T-helper 9 cell (primary cell): ENCODE measurements at regions not wholly inside any gene's neighbourhood (a gene's known extent, or its start where the extent isn't known, plus 50 kb on each side); places are given as distances from the start of the nearest gene placed in this dataset.

ENCODE experiments used
- DNase-seq: peaks from one replicate; pipeline ENCODE4 v3.0.0-alpha.2; 2020

DNA sequence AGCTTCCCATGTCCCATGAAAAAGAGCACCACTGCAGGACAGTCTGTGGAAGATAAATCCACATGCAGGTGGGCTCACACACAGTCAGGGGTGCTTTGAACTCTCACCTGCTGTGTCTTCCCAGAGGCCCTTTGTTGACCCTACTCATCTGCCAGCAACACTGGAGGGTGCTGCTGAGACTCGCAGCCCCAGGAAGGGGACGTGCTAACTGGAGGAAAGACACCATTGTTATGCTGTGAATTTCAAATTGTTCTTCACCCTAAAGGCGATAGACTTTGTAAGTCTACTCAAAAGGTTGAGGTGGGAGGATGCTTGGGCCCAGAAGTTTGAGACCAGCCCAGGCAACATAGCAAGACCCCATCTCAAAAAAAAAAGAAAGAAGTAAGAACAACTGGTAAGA is 107.3 kb upstream of the SERP2 start:
- no peak for DNase-seq

DNA sequence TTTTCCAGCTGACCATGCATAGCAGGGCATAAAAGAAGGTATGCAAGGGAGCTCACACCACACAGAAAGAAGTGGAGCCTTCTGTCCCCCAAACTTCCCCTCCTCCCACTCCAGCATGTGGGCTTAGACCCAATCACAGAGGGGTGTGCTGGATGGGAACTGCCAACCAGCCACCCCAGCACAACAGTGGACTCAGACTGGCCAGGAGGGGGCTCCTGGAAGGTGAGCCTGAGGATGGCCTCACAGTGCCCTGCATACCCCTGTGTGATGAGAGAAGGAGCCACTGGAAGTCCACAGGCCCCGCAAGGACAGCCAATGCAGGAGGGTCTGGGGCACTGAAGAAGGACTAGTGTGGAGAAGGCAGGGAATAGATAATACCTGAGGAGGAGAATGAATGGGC is 106.9 kb upstream of the SERP2 start:
- DNase-seq: no peak

DNA sequence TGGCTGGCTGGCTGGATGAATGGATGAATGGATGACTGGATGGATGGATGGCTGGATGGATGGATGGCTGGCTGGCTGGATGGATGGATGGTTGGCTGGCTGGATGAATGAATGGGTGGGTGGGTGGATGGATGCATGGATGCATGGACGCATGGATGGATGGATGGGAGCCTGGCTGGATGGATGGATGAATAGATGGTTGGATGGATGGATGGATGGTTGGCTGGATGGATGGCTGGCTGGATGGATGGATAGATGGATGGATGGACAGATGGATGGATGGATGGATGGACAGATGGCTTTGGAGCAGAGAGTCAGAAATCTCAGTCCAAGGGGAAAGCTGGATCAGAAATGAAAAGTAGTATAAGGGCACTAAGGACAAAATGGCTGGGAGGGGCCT is 106.4 kb upstream of the SERP2 start:
- no peak for DNase-seq

DNA sequence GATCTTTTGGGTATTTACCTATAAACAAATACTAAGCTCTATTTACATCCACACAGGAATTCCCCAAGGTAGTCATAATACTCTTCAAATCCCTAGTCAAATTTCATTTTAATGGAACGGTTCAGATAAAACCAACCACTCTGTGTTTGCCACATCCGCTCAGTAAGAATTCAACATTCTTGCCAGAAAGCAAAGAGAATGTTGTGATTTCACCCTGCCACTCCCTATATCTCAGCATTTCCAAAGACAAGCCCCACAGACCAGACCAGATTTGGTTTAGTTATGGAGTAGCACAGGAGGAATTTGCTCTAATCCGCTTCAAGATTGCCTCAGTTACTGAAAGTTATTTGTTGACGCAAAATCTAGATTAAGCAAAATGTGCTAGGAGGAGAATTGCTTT is 105.6 kb upstream of the SERP2 start:
- DNase-seq: no peak

DNA sequence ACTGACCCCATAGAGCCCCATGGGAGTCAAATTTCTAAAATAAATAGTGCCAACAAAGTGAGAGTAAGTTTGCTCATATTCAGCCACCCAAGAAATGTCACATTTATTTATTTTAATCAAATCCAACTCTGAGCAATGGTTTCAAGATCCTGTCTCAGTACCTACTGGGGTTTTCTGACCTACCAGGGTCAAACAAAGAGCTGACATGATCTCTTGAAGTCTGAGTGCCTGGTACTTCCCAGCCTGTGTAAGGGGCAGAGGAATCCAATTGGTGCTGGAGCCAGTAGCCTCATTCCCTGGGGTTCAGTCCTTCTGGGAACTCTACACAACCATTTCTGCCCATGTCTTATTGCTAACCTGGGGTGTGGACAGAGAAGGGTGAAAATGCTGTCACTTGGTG is 104.6 kb upstream of the SERP2 start:
- DNase-seq: no peak

DNA sequence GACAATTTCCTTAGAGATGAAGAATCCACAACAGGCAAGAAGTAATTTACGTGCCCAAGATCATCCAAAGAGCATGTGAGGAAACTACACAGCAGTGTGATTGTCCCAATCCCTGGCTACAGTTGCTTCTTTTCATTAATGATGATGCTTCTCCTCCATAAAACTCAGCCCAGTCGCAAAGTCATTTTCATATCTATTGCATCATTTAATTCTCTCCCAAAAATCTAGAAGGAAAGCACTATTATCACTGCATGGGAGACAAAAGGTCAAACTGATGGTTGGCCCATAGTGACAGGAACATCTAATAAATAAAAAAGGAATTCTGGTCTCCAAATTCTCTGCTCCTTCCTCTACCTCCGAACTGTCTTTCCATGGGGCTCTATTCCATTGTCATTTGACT is 103.5 kb upstream of the SERP2 start:
- DNase-seq: no peak

DNA sequence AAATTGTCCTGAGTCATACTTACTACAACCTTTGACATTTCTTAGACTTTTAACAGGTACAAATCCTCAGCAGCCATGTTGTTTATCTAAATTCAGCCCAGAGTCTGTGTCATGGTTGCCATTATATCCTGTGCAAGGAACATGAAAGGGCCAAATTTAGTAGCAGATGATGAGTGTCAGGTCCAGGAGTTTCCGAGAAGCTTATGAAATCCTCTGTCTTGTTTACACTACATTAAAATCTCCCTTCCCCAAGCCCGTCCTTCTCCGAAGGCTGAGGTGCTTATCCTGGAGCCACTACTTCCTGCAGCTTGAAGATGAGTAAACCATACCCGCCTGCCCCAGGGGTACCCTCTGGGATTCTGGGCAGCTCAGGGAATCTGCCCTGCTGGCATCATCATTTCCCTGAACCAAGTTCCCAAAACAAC is 102.6 kb upstream of the SERP2 start:
- DNase-seq: no peak

DNA sequence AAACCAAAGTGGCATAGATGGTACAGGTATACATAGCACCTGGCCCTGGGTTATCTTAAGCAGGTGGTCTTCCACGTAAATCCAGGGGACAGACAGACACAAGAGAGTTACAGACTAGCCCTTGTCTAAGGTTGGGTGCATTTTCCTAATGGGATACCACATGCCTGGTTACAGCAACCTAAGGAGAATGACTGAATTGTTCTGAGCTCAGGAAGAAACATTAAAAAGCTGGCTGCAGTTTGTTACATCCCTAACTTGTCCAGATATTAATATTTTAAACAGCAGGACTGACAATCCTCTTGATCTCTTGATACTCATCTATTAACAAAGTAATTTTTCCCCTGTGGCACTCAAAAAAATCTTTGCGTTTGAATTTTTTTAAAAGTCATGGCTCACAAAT is 102.2 kb upstream of the SERP2 start:
- DNase-seq: no peak

DNA sequence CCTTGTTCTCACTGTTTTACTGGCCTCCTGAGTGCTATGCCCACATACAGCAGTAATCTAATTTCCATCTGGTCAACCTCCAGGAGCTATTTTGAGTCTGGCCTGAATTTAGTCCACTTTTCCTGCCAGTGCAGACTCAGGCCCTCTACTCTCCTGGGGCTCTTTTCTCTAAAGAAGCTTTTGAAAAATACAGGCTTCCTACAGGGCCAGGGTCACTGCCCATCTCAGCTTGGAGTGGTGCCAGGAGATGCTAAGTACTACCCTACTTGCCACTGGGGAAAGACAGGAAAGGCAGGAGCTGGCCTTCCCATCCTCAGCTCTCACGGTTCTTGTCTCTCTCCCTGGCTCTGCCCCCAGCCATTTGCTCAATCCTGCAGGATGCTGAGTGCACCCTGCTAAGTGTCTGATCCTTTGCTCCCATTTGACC is 101.7 kb upstream of the SERP2 start:
- DNase-seq: no peak

DNA sequence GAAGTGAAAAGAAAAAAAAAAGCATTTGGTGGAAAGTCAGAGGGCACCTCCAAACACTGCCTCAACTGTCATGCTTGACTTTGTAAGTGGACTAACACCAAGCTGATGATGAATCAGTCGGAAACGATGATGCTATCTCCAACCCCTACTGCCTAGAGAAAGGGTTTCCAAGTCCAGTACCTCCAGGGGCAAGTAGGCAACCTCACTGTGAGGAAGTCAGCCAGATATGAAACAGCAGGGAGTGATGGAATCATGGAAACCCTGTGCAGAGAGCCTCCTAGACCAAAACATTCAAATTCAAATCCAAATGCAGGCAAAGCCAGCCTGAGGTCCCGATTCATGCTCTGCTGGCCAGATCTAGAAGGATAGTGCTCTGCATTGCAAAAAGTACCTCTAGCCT is 100.9 kb upstream of the SERP2 start:
- no peak for DNase-seq

DNA sequence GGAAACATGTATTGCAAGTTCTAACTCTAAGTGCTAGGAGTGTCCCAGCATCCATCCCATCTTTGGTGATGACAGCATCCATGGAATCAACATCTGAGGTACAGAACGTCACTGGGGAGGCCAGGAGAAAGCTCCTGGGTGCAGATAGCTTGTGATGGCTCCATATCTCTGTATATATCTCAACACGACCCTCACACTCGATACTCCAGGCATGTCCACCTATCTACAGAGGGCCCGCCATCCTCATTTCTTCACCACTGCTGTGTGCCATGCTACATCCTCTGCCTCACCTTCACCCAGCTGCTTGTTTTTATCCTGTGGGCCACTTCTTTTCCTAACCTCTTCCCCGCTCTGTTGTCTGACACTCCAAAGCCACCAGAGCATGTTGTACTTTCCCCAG is 100.4 kb upstream of the SERP2 start:
- DNase-seq: no peak

DNA sequence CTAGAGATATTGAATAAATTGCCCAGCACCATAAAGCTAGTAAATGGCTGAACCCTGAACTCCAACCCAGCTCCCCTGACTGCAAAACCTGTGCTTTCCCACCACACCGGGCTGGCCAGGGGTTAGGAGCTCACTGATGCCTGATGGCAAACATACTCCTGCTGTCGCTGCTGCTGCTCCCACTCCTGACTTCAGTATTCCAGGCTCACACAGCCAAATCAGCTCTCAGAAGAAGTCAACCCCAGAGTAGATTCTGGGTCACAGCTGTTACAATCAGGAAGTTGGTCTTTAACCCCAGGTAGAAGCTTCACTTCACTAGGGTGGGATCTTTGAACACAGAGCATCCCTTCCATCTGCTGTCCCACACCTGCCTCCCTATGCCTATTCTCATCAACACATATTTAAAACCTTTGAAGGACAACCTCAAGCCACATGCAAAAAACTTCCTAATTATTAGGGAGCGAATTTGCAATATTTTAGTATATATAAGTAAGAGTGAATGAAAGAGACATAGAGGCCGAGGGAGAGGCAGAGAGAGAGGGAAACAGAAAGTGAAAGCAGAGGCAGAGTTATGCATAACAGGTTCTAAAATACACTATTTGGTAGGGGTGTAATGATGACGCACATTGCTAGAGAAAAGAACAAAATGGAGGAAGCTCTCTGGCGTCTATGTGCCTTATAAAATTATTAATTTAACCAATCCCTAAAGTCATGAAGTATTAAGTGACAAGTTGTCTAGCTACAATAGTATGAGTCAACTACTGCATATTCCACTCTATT is 99.4 kb upstream of the SERP2 start:
- no peak for DNase-seq

DNA sequence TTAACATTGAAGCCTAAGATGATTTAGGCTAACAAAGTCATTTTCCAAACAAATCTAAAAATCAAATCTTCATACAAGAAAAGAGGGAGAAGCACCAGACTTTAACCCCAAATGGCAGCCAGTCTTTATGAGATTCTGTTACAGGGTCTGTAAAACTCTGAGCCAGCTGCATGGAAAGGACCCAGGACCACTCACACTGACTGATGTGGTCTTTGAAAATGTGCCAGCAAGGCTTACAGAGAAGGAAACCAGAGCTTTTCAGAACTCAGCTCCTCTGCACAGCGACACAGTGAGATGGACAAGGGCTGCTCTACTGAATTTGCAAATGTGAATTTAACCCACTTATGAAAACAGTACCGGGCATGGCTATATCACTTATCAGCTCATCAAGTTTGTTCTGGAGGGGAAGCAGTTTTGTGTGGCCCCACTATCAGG is 98.8 kb upstream of the SERP2 start:
- DNase-seq: no peak

DNA sequence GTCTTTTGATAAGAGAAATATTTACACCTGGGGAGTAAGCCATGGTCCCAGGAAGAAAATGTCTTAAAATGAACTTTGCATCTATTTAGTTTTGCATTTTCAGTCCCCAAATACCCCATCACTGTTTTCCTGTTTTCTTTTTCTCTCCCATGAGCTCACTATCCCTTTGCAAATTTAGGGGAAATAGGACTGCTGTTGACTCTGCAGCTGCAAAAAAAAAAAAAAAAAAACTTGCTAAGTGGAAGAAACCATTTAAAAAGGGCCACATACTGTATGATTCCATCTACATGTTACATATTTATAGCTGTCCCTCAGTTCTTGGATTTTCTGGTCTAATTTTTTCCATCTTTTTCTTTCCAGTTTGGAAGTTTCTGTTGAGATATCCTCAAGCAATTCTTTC is 98.2 kb upstream of the SERP2 start:
- DNase-seq: no peak

DNA sequence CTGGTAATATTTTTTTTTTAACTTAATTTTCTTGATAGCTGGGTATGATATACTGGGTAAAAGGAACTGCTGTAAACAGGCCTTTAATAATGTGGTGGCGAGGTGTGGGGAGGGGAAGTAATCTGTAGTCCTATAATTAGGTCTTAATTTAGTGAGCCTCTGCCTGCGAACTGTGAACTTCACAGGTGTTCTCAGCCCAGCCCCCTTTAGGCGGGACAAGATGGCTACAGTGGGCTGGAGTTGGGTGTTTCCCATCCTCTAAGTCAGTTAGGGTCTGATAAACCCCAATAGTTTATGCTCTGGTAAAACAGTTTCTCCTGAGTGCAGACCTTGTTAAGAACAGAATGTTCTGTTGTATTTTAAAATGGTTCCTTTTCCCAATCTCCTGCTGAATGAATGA is 97.6 kb upstream of the SERP2 start:
- DNase-seq: no peak

DNA sequence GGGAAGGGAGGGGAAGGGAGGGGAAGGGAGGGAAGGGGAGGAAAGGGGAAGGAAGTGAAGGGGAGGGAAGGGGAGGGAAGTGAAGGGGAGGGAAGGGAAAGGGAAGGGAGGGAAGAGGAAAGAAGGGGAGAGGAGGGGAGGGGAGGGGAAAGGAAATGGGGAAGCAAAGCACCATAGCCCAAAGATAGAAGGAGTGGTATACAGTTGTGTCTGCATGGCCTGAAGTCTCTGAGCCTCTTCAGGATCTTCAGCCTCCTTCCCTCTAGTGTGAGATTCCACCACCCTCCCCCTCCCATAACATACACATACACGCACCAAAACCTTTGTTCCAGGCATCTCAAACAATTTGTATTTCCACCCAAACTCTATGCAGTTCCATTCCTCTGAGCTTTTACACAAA is 96.2 kb upstream of the SERP2 start:
- DNase-seq: no peak

DNA sequence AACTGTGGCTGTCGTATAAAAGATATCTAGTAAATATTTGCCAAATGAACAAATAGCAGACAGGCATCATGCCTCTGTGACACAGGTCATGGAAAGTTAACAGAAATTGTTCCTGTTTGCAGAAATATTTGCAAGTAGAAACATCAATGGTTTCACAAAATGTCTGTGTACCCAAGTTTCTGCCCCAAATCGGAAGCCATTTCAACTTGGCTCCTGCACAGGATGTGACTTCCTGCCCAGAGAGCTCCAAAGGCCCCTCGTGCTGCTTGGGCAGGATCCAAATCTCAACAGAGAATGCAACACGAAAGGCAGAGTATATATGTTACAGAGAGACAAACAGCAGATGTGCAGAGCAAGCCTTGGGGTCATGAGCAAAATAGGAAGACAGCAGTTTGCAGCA is 95.5 kb upstream of the SERP2 start:
- no peak for DNase-seq

DNA sequence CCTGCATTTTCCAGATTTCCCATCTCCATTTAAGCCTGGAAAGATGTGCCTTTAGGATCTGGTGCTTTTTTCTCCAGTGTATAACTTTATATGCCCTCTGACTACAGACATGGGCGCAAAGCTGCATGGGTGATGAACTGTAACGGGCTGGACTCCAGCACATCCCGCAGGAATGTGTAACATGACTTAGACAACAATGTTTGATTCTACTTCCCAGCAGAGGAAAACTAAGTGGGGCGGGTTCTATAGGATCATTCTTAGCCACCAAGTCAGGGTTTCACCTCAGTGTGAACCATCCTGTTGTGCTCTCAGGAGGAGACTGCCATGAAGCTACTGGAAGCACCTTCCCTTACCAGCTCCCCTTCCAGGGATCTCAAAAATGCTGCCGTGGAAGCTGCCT is 93.2 kb upstream of the SERP2 start:
- no peak for DNase-seq

DNA sequence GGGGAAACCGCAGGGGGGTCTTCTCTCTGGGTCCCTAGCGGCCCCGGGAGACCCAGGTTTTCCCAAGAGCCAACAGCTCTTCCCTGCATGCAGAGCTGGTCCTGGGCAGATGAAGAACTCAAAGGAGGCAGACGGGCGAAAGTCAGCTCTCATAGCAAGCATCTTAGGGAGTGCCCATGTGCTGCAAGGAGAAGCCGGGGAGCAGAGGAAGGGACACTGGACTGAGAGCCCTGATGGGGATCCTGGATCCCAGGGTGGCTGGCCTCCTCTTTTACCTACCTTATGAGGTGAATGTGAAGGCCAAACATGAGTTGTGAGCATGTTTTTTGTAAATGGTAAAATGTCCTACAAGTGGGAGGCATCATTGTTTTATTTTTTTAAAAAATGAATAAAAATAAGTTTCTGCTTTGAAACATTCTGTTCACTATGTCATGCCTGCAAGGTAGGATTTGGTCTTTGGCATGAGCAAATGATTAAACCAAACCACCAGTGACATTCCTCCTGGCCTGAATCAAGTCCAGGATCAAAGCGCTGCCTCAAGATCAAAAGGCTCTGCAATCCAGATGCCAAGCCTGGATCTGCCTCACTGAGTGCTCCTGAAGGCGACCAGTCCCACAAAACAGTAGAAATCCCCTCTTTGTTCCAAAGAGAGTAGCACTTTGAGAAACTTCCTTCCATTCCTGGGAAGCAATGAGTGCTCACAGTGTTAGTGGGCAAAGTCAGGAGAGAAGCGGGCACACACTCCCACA is 92.2 kb upstream of the SERP2 start:
- no peak for DNase-seq

DNA sequence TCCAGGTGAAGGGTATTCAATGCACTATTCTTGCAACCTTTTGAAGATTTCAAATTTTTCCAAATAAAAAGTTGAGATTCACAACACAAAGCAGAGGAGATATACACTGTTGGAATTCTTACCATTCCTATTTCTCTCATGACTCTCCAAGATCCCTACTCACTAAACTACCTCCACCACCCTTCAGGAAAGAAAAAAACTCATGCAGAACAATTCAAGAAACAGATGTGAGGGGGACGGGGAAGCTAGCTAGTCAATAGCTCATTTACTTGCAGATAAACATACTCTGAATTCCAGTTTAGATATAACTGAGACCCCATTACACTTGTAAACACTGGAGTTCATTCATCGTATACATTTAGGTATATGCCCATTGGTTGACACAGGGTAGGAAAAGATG is 90.0 kb upstream of the SERP2 start:
- DNase-seq: no peak

DNA sequence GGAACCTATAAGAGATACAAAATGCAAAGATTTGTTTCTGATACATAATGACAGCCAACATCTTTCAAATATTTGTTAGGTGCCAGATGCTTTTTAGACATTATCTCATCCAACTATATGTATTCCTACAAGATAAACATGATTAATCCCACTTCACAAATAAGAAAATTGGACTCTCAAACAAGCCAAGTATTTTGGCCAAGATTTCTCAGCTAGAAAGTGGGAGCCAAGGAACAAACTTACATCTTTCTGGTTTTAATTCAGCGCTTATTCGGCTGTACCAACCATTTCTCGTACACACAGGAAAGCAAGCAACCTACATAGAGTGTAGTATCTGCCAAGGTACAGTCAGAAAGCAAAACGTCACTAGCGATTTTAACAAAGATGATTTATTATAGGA is 85.7 kb upstream of the SERP2 start:
- DNase-seq: no peak

DNA sequence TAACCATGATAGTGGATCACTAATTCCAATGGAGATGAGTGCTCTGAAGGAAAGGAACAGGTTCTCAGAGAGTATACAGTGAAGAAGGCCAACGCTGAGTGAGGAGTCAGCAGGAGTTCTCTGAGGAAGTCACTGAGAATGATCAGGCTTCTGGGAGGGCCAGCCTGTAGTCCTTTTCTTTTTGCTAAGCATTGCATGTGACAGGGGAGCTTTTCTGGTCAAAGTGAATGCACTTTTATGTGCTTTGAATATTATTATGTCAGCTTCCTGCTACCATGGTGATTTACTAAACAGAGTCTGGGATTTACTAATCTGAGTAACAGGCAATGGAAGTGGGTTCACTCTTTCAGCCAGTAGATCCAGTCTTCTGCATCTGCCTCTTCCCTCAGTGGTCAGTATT is 81.1 kb upstream of the SERP2 start:
- DNase-seq: no peak

DNA sequence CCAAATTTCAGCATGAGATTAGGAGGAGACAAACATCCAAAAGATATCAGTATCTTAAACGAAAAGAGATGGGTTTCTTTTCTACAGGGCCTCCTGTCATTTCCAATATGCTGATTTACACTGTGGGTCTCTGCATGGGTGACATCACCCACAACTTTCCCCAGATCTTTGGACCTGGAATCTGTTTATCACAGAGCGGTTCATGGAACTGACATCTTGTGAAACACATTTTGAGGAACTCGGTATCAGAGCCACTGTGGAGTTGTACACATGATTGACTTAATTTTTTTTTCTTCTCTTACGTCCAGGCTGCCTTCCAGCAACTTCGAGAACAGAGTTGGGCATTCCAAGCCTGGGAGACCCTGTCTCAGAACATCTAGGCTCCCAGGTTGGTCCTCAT is 80.2 kb upstream of the SERP2 start:
- no peak for DNase-seq

DNA sequence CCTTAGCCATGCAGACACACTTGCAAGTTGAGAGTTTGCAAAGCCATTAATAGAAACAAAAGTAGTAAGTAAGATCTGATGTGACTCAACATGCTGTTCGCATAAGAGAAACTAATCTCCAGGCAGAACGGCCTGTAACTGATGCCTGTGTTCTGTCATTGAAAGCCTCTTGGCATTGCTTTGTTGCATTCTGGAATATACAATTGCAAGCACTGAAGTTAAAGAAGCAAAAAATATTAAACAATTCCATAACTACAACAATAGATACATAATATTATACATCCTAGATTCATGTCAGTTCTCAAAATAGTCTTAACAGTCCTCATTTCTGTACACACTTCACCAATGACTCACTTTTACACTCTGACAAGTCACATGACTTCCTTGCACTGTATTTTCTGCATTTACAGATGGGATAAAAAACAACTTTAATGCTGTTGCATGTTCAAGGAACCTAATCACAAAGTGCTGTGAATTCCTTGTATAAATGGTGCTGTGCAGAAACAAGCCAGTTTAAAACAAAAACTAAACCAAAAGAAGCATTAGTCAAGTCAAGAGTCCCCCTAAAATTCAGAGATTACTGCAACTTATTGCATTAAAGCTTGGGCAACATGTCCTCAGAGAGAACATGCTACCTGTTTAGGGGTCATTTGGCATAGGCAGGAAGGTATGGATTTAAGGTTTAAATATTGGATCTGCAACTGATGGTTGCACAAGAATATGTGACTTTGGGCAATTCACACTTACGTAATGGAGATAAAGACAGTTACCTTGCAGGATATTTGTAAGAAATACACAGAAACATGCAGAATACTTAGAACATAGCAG is 79.5 kb upstream of the SERP2 start:
- no peak for DNase-seq
